ENCODE measurements at regions not wholly inside any gene's neighbourhood (a gene's known extent, or its start where the extent isn't known, plus 50 kb on each side); places are given as distances from the start of the nearest gene placed in this dataset.
"Not testable (repeated sequence)": the region's sequence is repeated elsewhere in the genome, so short reads cannot be mapped to it uniquely, and the experiment has no call there.

- DNase-seq = no peak
Observed at GRCh38 chr3:161602475-161602874, 105.9 kb downstream of the OTOL1 start.

DNA sequence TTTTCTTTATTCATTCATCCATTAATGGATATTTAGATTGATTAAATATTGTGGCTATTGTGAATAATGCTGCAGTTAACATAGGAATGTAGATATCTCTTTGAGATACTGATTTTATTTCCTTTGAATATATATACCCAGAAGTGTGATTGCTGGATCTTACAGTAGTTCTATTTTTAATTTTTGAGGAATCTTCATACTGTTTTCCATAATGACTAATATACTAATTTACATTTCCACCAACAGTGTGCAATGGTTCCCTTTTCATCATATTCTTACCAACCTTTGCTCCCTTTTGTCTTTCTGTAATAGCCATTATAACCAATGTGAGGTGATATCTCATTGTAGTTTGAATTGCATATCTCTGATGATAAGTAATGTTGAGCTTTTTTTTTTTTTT lies 106.3 kb downstream of the OTOL1 start:
- DNase-seq = no peak

- peak; percentile 30 for DNase-seq
Observed at GRCh38 chr3:161607056-161607455, 110.4 kb downstream of the OTOL1 start.

DNA sequence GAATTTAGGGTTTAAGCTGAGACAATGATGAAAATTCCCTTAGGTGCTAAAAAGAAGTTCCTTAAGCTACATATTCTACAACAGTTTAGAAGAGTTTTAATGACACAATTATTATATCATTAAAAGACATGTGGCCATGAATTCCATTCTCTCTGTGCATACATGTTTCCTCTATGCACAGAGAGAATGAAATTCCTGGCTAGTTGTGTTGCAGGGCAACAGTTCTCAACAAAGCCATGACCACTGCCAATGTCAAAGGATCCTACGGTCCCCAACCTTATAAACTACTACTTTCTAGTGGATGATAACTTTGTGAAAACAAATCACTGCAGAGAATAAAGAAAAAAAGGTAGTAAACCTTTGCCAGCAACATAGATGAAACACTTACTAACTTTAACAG lies 122.7 kb downstream of the OTOL1 start:
- DNase-seq = no peak

GRCh38 chr3:161630794-161631193 lies 134.2 kb downstream of the OTOL1 start:
- no peak for DNase-seq

DNA sequence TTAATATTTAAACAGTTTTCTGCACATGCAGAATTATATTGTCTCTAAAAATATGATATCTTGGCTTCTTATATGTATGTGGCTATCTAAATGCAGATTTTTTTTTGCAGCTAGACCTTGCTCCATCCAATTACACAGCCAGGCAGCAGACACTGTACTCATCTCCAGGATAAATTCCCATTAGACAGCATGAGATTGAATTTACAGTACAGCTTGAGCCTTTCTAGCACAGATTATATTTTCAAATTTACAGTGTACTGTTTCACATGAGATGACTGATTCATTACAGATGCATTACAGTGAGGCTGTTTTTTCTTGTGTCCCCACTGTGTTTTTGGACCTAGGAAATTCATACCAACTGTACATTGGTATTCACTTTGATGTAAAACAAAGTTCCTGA lies 134.9 kb downstream of the OTOL1 start:
- DNase-seq = no peak

- no peak for DNase-seq
Observed at GRCh38 chr3:161637559-161637958, 141.0 kb downstream of the OTOL1 start.

DNA sequence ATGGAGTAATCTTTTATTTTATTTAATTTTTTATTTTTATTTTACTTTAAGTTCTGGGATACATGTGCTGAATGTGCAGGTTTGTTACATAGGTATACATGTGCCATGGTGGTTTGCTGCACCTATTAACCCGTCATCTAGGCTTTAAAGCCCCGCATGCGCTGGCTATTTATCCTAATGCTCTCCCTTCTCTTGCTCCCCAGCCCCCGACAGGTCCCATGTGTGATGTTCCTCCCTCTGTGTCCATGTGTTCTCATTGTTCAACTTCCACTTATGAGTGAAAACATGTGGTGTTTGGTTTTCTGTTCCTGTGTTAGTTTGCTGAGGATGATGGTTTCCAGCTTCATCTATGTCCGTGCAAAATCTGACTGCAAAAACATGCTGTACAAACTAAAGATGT lies 142.5 kb downstream of the OTOL1 start:
- DNase-seq = not testable (repeated sequence)

DNA sequence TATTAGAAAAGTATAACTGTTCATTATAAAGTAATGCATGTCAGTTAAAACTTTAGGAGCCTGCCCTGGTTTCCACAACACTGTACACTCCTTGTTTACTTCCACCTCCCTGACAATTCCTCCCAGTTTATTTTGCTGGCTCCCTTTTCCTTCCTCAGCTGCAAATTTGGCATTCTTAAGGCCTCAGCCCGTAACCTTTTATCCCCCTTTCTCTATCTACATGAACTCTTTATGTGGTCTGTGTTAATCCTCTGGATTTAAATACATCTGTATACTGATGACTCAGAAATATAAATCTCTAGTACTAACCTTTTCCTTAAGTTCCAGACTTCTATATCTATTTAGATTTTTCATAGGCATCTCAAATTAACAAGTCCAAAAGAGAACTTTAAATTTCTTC lies 143.6 kb downstream of the OTOL1 start:
- DNase-seq = no peak

DNA sequence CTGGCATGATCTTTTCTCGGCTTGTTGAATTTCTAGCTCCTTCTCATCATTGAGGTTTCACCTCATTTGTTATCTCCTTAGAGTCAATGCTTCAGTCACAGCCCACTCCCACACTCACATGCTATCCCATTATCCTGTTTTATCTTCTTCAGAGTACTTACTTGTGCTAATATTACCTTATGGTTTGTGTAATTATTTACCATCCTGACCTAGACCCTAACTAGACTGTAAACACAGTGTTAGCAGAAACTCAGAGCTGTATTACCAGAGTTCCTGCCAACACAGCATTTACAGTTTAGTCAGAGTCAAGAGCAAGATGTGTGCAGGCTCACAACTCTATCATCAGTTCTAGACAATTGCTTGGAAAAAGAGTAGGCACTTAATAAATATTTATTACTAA lies 144.7 kb downstream of the OTOL1 start:
- no peak for DNase-seq

DNA sequence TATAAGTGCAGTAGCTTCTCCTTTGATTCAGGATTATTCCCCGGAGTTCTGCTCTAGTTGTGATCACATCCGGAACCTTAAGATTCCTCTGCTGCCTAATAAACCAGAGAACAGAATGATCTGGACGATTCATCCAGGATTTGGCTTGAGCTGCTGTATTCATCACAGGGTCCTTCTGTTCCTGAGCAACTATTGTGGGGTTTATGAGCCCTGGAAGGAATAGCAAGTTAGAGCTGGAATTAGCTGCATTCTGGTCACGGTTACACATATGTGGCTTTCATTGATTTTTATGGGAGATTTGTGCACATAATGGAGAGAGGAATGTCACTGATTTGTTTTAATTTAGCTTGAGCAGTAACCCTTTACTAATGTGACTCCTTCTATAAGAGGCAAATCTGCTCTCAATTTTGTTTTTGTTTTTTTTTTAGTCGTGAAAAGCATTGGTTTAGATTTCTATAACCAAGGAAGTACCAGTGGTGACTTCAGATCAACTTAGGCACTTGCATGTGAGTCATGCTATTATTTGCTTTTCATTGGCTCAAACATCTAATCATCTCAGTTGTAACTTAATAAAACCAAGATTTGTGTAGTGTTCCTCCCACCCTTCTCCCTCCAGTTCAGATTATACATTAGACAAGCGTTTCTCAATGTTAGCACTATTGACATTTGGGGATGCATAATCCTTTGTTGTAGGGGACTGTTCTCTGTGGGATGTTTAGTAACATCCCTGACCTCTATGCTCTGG lies 148.5 kb downstream of the OTOL1 start:
- no peak for DNase-seq

DNA sequence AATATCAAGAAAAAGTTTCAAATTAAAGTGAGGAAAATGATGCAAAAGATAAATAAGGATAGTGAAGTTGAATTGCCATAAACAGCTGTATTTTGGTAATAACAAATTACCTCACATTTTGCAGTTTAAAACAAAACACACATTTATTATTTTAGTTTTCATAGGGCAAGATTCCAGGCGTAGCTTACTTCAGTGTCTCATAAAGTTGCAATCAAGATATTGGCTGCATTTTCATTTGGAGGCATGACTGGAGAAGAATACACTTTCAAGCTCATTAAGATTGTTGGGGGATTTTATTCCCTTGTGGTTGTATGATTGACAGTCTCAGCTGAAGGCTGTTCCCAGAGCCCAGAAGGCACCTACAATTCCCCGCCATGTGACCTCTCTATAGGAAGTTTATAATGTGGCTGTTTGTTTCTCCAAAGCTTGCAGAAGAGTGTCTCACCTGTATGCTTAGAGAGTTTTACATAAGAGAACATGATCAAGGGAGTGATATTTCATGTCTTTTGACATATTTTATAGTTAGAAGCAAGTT lies 151.4 kb downstream of the OTOL1 start:
- no peak for DNase-seq

- DNase-seq = no peak
Observed at GRCh38 chr3:161649900-161650484, 153.4 kb downstream of the OTOL1 start.

GRCh38 chr3:161657786-161658185 lies 161.2 kb downstream of the OTOL1 start:
- DNase-seq = no peak

- no peak for DNase-seq
Observed at GRCh38 chr3:161671141-161671540, 174.5 kb downstream of the OTOL1 start.

DNA sequence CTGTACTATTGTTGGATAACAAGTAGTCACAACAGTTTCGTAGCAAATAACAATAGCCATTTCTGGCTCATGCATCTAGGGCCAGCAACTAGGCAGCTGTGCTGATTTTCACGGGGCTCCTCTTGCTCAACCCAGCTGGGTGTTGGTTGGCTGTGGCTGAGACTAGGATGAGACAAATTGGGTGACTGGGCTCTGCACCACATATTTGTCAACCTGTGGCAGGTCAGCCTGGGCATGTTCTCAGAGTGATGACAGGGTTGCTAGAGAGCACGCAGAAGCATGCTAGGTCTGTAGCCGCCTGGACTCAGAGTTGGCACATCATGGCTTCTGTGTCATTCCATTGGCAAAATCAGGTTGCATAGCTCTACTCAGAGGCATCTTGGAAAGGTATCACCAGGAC lies 175.9 kb downstream of the OTOL1 start:
- DNase-seq = no peak

- no peak for DNase-seq
Observed at GRCh38 chr3:161673866-161674265, 177.3 kb downstream of the OTOL1 start.

DNA sequence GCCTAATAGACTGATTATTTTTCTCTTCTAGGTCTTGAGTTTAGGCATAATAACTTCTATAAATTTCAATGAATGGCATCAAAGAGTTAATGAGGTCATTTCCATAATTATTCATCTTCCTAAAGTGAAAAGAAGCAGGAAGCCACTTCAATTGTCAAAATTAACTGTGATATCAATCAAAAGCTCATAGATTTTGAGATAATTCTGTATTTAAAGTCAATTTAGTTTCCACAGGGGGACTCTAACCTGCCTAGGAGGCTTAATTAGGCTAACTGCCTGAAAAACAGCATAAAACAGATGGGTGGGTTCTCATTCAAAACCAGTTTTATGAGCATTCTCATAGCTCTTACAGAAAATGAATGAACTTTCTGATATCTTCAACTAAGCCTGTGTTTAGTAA lies 177.8 kb downstream of the OTOL1 start:
- no peak for DNase-seq

- not testable (repeated sequence) for DNase-seq
Observed at GRCh38 chr3:161681831-161682230, 185.2 kb downstream of the OTOL1 start.

DNA sequence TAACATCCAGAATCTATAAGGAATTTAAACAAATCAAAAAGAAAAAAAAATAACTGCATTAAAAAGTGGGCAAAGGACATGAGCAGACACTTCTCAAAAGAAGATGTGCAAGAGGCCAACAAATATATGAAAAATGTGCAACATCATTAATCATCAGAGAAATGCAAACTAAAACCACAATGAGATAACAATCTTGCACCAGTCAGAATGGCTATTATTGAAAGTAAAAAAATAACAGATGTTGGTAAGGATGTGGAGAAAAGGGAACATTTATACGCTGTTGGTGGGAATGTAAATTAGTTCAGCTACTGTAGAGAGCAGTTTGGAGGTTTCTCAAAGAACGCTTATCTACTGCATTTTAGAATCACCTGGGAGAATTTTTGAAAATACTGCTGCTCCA lies 186.1 kb downstream of the OTOL1 start:
- DNase-seq = no peak

- DNase-seq = no peak
Observed at GRCh38 chr3:161689584-161690298, 193.1 kb downstream of the OTOL1 start.

- no peak for DNase-seq
Observed at GRCh38 chr3:161690299-161690620, 193.7 kb downstream of the OTOL1 start.

- DNase-seq = no peak
Observed at GRCh38 chr3:161691677-161692076, 195.1 kb downstream of the OTOL1 start.

All from COR-L47 (cell line).